GM12874 (cell line): ENCODE measurements at regions not wholly inside any gene's neighbourhood (a gene's known extent, or its start where the extent isn't known, plus 50 kb on each side); places are given as distances from the start of the nearest gene placed in this dataset.

Experiments used
- TF ChIP-seq, protein P1 (sequence below): IDR thresholded peaks from 2 replicates; pipeline ENCODE4 v1.5.1; 2011; ENCODE audit warnings: low read depth, mild to moderate bottlenecking, control low read depth, low read length, moderate library complexity; ENCODE audit not compliant: insufficient read depth

DNA sequence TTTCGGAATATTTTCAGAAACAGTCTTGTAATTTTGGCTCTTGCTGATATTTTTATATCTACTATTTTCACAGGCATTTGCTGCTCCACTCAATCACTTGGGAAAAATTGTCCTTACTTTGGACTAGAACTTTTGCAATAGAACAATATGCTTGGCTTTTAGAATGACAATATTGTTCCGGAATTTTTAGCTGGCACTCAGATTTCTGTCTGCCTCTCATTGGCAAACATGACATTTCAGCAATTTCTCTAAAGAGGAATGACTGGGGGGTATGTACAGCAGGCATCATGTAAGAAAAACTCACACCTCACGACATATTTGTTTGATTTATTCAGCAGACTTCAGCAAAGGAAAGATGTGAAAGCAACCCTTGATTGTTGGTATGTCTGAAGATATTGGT, 243.6 kb upstream of the GPRIN3 start:
- TF ChIP-seq, protein P1, sequence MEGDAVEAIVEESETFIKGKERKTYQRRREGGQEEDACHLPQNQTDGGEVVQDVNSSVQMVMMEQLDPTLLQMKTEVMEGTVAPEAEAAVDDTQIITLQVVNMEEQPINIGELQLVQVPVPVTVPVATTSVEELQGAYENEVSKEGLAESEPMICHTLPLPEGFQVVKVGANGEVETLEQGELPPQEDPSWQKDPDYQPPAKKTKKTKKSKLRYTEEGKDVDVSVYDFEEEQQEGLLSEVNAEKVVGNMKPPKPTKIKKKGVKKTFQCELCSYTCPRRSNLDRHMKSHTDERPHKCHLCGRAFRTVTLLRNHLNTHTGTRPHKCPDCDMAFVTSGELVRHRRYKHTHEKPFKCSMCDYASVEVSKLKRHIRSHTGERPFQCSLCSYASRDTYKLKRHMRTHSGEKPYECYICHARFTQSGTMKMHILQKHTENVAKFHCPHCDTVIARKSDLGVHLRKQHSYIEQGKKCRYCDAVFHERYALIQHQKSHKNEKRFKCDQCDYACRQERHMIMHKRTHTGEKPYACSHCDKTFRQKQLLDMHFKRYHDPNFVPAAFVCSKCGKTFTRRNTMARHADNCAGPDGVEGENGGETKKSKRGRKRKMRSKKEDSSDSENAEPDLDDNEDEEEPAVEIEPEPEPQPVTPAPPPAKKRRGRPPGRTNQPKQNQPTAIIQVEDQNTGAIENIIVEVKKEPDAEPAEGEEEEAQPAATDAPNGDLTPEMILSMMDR, result no peak

DNA sequence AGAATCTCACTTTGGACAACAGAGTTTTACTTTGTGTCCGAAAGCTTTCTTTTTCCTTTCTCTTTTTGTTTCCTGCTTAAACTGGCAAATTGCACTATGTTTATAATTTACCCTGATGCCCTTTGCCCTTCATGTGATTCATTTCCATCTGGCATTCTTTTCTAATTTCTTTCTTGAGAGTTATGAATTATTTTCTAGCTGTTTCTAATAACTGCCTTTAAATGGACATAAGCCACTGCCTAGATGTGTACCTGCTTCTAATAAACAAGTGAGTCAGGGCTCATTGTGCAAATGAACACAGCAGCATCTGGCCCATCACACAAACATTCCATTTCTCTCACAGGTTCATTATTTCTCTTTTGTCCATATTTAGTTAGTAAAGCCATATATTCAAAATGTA, 242.3 kb upstream of the GPRIN3 start:
- TF ChIP-seq, protein P1, result no peak

DNA sequence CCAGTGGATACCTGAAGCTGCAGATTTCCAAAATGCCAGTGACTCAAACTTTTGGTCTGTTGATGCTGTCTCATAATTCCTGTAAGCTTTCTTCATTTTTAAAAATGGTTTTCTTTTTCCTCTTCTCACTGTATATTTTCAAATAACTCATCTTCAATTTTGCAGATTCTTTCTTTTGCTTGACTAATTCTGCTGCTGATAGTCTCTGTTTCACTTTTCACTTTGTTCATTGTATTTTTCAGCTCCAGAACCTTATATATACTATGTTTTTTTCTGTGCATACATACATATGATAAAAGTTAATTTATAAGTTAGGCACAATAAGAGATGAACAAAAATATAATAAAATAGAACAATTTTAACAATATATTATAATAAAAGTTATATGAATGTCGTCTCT, 237.7 kb upstream of the GPRIN3 start:
- TF ChIP-seq, protein P1, result no peak

DNA sequence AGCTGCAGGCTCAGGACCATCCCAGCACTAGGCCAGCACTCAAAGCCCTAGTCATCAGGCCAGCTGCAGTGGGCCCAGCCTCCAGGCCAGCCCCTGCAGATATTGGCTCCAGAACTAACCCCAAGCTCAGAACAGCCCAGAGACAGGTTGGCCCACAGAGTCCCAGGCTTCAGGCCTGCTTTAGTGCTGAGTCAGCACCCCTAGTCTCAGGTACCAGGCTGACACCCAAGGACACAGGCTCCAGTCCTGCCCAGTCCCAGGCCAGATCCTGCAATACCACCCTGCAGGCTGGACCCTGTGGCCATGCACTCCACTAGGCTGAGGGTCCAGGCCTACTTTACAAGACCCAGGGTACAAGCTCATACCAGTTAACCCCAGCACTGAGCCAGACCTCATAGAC, 234.4 kb upstream of the GPRIN3 start:
- TF ChIP-seq, protein P1, result no peak

DNA sequence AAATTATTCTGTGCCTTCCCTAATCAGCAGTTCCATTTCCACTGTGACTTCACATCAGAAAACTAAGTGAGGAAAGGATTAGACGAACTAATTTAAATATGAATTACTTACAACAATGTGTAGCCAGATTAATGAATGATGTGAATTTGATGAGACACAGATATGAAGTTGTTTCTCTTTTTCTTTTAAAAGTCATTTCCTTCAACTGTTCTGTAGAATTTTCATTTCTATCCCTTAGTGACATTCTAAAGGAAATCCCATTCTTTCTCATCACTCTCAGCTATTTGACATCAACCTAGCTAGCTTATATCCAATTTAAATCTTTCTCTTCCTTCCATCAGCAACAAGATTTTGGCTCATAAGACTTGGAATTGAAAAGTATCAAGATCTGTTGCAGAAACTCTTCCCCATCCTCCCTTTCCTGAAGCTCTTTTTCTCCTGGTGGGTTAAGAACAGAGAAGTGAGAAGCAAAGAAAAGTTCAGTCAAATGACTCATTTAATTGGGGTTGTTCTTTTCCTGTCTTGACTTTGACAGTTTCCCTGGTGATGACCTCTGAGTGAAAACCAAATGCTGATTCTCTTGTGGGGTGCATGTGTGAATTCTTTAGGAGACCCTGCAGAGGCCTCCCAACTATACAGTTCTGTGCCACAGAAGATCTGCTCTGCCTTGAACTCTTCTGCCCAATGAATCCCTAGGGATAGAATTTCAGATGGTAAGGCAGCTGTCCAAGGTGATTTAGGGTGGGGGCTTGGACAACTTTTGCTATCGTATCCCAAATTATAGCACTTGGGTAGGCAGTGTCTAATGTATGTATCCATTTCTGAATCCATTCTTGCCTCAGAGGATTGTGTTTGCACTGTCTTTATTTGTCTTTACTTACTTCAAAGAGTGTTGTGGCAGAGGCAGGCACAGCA, 232.5 kb upstream of the GPRIN3 start:
- TF ChIP-seq, protein P1, result no peak

DNA sequence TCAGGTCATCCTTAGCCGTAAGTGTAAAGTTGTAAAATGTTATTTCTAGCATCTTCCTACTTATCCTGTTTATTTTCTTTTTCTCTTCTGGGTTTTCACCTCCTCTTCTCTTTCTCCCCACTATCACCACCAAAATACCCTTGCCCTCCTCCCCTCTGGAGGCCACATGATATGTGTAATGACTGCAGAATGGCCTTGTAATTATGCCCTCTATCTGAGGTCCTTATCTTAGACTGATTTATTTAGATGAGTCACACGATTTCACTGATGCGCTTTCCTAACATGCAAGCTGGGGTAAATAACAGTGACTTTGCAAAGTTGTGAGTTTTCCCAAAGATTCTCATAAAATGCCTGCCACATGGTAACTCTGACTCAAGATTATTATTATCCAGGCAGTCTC, 231.8 kb upstream of the GPRIN3 start:
- TF ChIP-seq, protein P1, result no peak

DNA sequence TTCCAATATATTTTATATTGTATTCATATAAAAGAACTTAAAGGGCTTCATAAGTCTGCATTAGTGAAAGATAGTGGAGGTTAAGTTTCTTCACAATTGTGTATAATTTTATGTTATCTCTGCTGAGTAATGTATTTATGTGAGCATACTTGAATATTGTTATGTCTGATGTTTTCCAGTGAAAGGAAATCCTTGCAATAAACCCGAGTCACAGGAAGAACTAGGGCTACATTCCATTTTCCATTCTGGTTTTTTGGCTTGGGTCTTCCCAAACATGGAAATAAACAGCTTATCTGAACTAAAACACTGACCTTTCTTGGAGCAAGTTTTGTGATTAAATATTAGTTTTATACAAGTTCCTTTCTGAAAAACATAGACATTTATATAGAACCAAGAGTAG, 231.3 kb upstream of the GPRIN3 start:
- TF ChIP-seq, protein P1, result no peak
